NCI-H1694 treated with DMSO at 0.1 percent for 48 hours (cell line): ENCODE measurements at regions not wholly inside any gene's neighbourhood (a gene's known extent, or its start where the extent isn't known, plus 50 kb on each side); places are given as distances from the start of the nearest gene placed in this dataset.
"Not testable (repeated sequence)": the region's sequence is repeated elsewhere in the genome, so short reads cannot be mapped to it uniquely, and the experiment has no call there.

Source experiments
- DNase-seq: peaks from one replicate; lab custom pipeline; 2025; lab: John Stamatoyannopoulos, UW

DNA sequence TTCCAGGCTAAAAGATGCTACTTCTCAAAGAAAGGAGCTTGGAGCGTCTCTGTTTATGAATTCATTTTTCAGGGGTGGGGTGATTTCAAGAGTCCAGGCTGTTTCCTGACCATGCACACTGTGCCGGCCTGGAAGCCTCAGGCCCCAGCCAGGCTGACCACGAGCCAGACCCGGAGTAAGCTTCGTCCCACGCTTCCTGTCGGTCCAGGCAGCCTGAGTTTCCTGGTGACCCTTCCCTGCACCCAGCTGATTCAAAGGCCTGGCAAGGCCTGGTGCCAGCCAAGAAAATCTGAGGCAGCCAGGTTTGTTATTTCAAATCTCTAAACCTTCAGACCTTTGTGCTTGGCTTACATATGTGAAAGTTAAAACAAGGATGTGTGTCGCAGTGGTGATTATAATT lies 62.1 kb upstream of the SMURF2 start:
- DNase-seq: not testable (repeated sequence)

DNA sequence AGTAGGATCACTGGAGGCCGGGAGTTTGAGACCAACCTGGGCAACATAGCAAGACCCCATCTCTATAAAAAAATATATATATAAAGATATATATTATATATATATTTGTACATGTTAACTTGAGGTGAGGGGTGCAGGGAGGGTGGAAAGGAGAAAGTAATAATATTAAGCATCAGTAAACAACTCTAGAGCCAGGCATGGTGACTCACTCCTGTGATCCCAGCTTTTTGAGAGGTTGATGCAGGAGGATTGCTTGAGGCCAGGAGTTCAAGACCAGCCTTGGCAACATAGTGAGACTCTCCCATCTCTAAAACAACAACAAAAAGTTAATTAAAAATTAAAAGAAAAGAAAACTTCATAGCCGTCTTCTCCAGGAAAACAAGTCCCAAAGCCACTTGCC lies 61.7 kb upstream of the SMURF2 start:
- DNase-seq: no peak

DNA sequence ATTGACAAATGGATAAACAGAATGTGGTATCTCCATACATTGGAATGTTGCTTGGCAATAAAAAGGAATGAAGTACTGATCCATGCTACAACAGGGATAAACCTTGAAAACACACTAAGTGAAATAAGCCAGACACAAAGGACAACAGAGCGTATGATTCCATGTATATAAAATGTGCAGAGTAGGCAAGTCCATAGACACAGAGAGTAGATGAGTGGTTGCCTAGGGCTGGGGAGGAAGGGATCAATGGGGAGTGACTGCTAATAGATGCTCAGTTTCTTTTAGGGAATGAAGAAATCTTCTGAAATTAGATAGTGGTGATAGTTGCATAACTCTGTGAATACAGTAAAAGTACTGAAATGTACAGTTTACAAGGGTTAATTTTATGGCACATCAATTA lies 59.4 kb upstream of the SMURF2 start:
- not testable (repeated sequence) for DNase-seq

DNA sequence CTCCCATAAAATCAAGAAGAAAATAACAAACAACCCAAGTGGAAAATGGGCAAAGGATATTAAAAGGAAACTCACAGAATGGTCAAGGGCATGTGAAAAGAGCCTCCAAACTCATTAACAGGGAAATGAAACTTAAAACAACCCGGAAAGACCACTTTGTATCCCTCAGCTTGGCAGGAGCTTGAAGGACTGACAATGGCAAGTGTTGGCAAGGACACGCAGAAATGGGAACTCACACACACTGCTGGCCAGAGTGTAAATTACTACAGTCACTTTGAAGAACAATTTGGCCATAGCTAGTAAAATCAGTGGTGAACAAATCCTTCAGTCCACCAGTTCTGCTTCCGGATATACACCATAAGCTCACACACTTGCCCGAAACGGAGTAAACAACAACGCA lies 58.1 kb upstream of the SMURF2 start:
- not testable (repeated sequence) for DNase-seq

DNA sequence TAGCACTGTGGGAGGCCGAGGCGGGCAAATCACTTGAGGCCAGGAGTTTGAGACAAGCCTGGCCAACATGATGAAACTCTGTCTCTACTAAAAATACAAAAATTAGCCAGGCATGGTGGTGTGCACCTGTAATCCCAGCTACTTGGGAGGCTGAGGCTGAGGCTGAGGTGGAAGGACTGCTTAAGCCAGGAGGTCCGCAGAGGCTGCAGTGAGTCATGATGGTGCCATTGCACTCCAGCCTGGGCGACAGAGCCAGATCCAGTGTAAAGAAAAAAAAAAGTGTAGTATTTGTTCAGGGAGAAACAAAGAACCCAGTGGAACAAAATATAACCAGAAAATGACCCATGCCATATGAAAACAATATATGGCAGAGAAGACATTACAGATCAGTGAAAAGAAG lies 57.4 kb upstream of the SMURF2 start:
- not testable (repeated sequence) for DNase-seq

DNA sequence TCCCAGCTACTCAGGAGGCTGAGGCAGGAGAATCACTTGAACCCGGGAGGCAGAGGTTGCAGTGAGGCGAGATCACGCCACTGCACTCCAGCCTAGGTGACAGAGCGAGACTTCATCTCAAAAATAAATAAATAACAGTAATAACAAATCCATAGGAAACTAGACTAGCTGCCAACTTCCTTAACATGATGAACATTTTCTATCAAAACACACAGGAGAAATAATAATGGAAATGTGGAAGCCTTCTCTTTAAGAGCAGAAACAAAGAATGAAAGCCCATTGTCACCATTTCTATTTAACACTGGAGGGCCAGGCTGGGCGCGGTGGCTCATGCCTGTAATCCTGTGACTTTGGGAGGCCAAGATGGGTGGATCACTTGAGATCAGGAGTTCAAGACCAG lies 56.7 kb upstream of the SMURF2 start:
- not testable (repeated sequence) for DNase-seq

DNA sequence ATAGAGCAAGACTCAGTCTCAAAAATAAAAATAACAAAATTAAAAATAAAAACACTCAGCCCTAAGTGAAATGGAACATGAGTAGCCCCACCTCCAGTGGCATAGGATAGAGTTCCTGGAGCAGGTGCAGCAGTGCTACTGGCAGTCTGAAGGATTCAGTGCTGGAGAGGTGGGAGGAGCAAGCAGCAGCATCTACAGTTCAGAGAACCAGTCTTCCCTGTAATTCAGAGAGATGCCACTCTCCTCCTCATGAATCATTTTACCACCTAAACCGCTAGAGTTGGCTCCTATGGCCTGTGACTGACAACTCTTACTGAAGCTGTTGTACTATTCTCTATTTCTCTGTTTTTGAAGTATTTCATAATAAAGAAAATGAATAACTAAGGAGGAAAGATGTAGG lies 56.0 kb upstream of the SMURF2 start:
- no peak for DNase-seq

DNA sequence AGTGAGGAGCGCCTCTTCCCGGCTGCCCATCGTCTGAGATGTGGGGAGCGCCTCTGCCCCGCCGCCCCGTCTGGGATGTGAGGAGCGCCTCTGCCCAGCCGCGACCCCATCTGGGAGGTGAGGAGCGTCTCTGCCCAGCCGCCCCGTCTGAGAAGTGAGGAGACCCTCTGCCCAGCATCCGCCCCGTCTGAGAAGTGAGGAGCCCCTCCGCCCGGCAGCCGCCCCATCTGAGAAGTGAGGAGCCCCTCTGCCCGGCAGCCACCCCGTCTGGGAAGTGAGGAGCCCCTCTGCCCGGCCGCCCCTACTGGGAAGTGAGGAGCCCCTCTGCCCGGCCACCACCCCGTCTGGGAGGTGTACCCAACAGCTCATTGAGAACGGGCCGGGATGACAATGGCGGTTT lies 54.4 kb upstream of the SMURF2 start:
- DNase-seq: not testable (repeated sequence)

DNA sequence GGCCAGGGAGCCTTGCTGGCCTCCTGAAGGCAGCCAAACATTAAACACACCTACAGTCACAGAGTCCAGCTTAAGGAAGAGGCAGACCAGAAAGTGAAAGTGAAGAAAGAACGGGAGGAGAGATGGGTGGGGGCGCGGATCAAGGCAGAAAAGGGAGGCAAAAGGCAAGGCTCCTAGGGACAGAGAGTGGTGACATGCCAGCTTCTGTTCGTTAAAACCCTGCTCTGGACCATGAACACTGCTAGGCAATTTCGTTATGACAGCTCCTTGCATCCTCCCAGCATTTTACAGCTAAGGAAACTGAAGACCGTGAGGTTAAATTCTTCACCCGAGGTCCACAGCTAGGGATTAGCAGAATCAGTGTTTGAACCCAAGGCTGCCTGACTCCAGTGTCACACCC lies 51.7 kb upstream of the SMURF2 start:
- not testable (repeated sequence) for DNase-seq

DNA sequence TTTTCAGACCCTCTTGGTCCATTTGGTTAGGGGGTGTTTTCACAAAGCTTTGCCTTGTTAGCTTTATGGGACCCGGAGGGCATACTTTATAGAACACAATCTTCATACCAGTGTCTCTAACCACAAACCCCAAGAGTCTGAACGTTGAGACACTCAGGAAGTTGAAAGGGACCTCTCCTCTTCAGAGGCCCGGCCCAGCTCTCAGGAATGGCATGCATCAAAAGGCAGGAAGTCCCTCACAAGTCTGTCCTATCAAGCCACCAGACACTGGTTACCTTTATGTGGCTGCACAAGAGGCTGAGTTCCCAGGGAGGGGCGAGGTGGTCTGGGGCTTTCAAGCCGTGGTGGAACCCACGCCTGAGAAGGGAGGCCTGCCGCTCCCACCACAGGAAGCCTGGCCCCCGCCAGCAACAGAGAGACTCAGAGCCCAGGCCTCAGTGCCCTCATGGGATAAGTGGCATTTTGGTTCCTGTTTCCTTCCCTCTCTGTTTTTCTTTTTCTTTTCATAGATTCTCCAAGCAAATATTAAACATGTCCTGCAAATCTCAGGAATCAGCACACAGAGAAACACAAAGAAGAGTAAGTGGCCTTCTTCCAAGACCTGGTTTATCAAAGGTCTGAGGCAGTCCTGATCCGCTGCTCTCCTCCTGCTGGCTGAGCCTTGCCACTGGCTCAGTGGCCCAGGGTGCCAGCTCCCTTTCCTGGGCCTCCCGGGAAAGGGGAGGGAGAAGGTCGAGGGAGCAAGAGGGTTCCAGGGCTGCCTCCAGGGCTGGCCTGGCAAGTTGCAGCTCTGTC lies 50.6 kb upstream of the SMURF2 start:
- DNase-seq: not testable (repeated sequence)
